Prostate gland (tissue), 2 donors: ENCODE measurements at regions not wholly inside any gene's neighbourhood (a gene's known extent, or its start where the extent isn't known, plus 50 kb on each side); places are given as distances from the start of the nearest gene placed in this dataset.
"Not testable (repeated sequence)": the region's sequence is repeated elsewhere in the genome, so short reads cannot be mapped to it uniquely, and the experiment has no call there.

Experiments
- DNase-seq: peaks from one replicate; pipeline ENCODE4 v3.0.0-alpha.2; 2019; ENCODE audit warnings: low spot score
- H3K27ac ChIP-seq, 2 donors: fragments of 200-600 bp; sonication (generic); 2 replicates each; pipeline ENCODE4 v1.5.1; 2017 to 2019
- H3K27me3 ChIP-seq: fragments of 200-600 bp; sonication (generic); replicated peaks from 2 replicates; pipeline ENCODE4 v1.5.1; 2019; ENCODE audit not compliant: insufficient read depth
- H3K36me3 ChIP-seq, 2 donors: fragments of 200-600 bp; sonication (generic); 1 replicate in 1 of 2; 2 replicates in 1 of 2; pipeline versions ENCODE4 v1.5.1 to v1.8.1; 2017 to 2019
- H3K4me1 ChIP-seq: fragments of 200-600 bp; sonication (generic); replicated peaks from 2 replicates; pipeline ENCODE4 v1.5.1; 2019
- H3K4me3 ChIP-seq, 2 donors: fragments of 200-600 bp; sonication (generic); 2 replicates each; pipeline ENCODE4 v1.5.1; 2017 to 2019
- H3K9me3 ChIP-seq: fragments of 200-600 bp; sonication (generic); 2 replicates; pipeline ENCODE4 v1.5.1; 2017
- POLR2A ChIP-seq: fragments of 450-650 bp; IDR thresholded peaks from one replicate; pipeline ENCODE4 v1.6.1; 2016; ENCODE audit warnings: antibody characterized with exemption, mild to moderate bottlenecking
- POLR2AphosphoS5 ChIP-seq: sonication (generic); formaldehyde crosslinking; IDR thresholded peaks from one replicate; pipeline ENCODE4 v1.6.1; 2017; ENCODE audit warnings: antibody characterized with exemption
- WGBS: methylation state at CpG from one replicate; pipeline ENCODE4 v1.1.5; 2018; 5-methylcytosine and 5-hydroxymethylcytosine counted together
- intact Hi-C: fragments of 100-400 bp; cut with DNase I; formaldehyde crosslinking; loops from one replicate; pipeline ENCODE4 v1.14.2; 2022
- TF ChIP-seq, protein P1 (sequence below), 4 experiments: fragments of 200-600 bp in 2 of 4; fragments of 450-650 bp in 2 of 4; sonication (generic) in 2 of 4; IDR thresholded peaks; 1 replicate in 3 of 4; 2 replicates in 1 of 4; pipeline ENCODE4 v1.5.1; 2016 to 2019; ENCODE audit warnings: antibody characterized with exemption in 4 of 4, mild to moderate bottlenecking in 2 of 4, moderate library complexity in 2 of 4

DNA sequence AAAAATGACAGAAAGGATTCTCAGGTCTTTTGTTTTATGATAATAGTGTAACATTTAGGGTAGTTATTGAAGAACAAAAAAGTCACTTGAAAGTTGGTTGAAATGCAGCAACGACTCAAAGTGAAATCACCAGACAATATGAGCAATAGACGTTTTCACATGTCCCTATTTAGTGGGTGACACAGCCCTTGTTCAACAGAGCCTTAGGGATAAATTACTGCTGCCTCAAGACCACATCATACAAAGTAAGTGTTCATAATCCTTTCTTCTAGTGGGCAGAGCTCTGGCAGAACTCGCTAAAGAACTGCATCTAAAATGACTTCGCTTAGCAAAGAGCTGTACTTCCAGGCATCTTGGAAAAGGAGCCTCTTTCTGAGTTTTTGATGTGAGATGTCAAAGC lies 128.5 kb upstream of the LMNTD1 start:
- Histone ChIP-seq H3K27ac (no peak overlapping the region), H3K4me3 (no peak overlapping the region), H3K4me1 (no peaks in the 10 kb centered on the region), H3K36me3 (no peaks in the 10 kb centered on the region), H3K27me3 (no peaks in the 10 kb centered on the region), H3K9me3 (no peaks in the 10 kb centered on the region)
- intact Hi-C loops: no loop called here
- no peak for DNase-seq
- WGBS: 92% methylated on average over 4 of the region's 4 CpGs
- TF ChIP-seq POLR2AphosphoS5: no peak
- TF ChIP-seq POLR2A: no peak
- TF ChIP-seq, protein P1, sequence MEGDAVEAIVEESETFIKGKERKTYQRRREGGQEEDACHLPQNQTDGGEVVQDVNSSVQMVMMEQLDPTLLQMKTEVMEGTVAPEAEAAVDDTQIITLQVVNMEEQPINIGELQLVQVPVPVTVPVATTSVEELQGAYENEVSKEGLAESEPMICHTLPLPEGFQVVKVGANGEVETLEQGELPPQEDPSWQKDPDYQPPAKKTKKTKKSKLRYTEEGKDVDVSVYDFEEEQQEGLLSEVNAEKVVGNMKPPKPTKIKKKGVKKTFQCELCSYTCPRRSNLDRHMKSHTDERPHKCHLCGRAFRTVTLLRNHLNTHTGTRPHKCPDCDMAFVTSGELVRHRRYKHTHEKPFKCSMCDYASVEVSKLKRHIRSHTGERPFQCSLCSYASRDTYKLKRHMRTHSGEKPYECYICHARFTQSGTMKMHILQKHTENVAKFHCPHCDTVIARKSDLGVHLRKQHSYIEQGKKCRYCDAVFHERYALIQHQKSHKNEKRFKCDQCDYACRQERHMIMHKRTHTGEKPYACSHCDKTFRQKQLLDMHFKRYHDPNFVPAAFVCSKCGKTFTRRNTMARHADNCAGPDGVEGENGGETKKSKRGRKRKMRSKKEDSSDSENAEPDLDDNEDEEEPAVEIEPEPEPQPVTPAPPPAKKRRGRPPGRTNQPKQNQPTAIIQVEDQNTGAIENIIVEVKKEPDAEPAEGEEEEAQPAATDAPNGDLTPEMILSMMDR (IDR thresholded peaks at IDR 0.05): no peak

- Histone ChIP-seq H3K9me3 (no peaks in the 10 kb centered on the region), H3K27ac (no peak overlapping the region), H3K27me3 (no peaks in the 10 kb centered on the region), H3K4me1 (no peaks in the 10 kb centered on the region), H3K4me3 (no peak overlapping the region), H3K36me3 (no peaks in the 10 kb centered on the region)
- no peak for DNase-seq
- intact Hi-C loops: no loop called here
- WGBS: 92% methylated on average over 1 of the region's 1 CpG
- TF ChIP-seq POLR2AphosphoS5 (no peak), POLR2A (no peak)
- TF ChIP-seq, protein P1 (IDR thresholded peaks at IDR 0.05): no peak
Observed at GRCh38 chr12:25682421-25682820, 129.3 kb upstream of the LMNTD1 start.

DNA sequence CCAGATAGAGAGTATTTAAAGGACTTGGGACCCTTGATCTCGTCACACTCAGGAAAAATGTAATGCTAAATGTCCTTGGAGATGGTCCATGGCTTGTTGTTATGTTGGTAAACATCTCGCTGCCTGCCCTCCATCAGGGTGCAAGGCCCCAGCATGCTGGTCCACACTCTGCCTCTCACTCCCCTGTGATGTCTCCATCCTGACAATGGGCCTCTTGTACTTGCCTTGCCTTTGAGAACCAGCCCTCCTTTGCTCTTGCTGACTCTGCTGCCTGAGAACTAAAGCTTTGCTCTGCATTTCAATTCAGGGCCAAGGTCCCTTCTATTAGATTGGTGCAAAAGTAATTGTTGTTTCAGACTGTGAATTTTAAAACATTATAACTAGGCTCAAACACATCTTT lies 131.0 kb upstream of the LMNTD1 start:
- 88% methylated on average over 2 of the region's 2 CpGs for WGBS
- TF ChIP-seq, protein P1 (IDR thresholded peaks at IDR 0.05): no peak
- TF ChIP-seq POLR2A: no peak
- no peak for TF ChIP-seq POLR2AphosphoS5
- Histone ChIP-seq H3K4me1 (no peaks in the 10 kb centered on the region), H3K9me3 (no peaks in the 10 kb centered on the region), H3K4me3 (no peak overlapping the region), H3K36me3 (no peaks in the 10 kb centered on the region), H3K27me3 (no peaks in the 10 kb centered on the region), H3K27ac (no peak overlapping the region)
- intact Hi-C loops: no loop called here
- DNase-seq: no peak

GRCh38 chr12:25686351-25686750 lies 133.3 kb upstream of the LMNTD1 start:
- H3K27ac ChIP-seq: no peak overlapping the region
- no peaks in the 10 kb centered on the region for H3K9me3 ChIP-seq
- no peaks in the 10 kb centered on the region for H3K27me3 ChIP-seq
- intact Hi-C loops: no loop called here
- no peaks in the 10 kb centered on the region for H3K4me1 ChIP-seq
- no peak for DNase-seq
- no peak for TF ChIP-seq POLR2AphosphoS5
- TF ChIP-seq, protein P1 (IDR thresholded peaks at IDR 0.05): no peak
- H3K4me3 ChIP-seq: no peak overlapping the region
- H3K36me3 ChIP-seq: no peaks in the 10 kb centered on the region
- over 99% methylated on average over 14 of the region's 19 CpGs for WGBS

GRCh38 chr12:25687226-25687625 lies 134.1 kb upstream of the LMNTD1 start:
- TF ChIP-seq POLR2A: no peak
- TF ChIP-seq, protein P1 (IDR thresholded peaks at IDR 0.05): no peak
- TF ChIP-seq POLR2AphosphoS5: no peak
- Histone ChIP-seq H3K9me3 (no peaks in the 10 kb centered on the region), H3K27ac (no peak overlapping the region), H3K4me3 (no peak overlapping the region), H3K36me3 (no peaks in the 10 kb centered on the region), H3K27me3 (no peaks in the 10 kb centered on the region), H3K4me1 (no peaks in the 10 kb centered on the region)
- WGBS: 86% methylated on average over 6 of the region's 6 CpGs
- intact Hi-C loops: no loop called here
- DNase-seq: no peak

- DNase-seq, H3K27me3 ChIP-seq, H3K9me3 ChIP-seq, H3K36me3 ChIP-seq, H3K27ac ChIP-seq, intact Hi-C loops, H3K4me1 ChIP-seq, H3K4me3 ChIP-seq: not testable (repeated sequence)
- WGBS: 96% methylated on average over 9 of the region's 9 CpGs
Observed at GRCh38 chr12:25688851-25689250, 135.8 kb upstream of the LMNTD1 start.
